ENCODE measurements at regions not wholly inside any gene's neighbourhood (a gene's known extent, or its start where the extent isn't known, plus 50 kb on each side); places are given as distances from the start of the nearest gene placed in this dataset.

- Histone ChIP-seq H3K9ac (ENCODE audit: low read length) (no peak overlapping the region), H3K27ac (ENCODE audit: low read length) (no peak overlapping the region), H3K36me3 (replicated peaks; ENCODE audit: low read depth, low read length) (no peaks in the 10 kb centered on the region), H3K4me3 (ENCODE audit: low read length) (no peak overlapping the region), H3K79me2 (ENCODE audit: low read length) (no peaks in the 10 kb centered on the region), H3K4me1 (ENCODE audit: low read length) (no peaks in the 10 kb centered on the region), H3K9me3 (ENCODE audit: insufficient read depth, low read length) (no peaks in the 10 kb centered on the region), H3K4me2 (ENCODE audit: low read length) (no peak overlapping the region), H2AFZ (ENCODE audit: low read depth, low read length) (no peak overlapping the region), H3K27me3 (ENCODE audit: low read depth, low read length) (no peaks in the 10 kb centered on the region), H4K20me1 (ENCODE audit: insufficient read depth, low read length) (no peaks in the 10 kb centered on the region)
- TF ChIP-seq EZH2phosphoT487 (IDR thresholded peaks at IDR 0.05; ENCODE audit: low read depth) (no peak), CTCF (IDR thresholded peaks at IDR 0.05; ENCODE audit: low read depth, low read length) (no peak)
These were observed 126.8 kb upstream of the UBE3A start for GRCh38 chr15:25565470-25566264.

- Histone ChIP-seq H3K27me3 (ENCODE audit: low read depth, low read length) (no peaks in the 10 kb centered on the region), H3K27ac (ENCODE audit: low read length) (no peak overlapping the region), H3K4me3 (ENCODE audit: low read length) (no peak overlapping the region), H3K4me2 (ENCODE audit: low read length) (no peak overlapping the region), H3K4me1 (ENCODE audit: low read length) (no peaks in the 10 kb centered on the region), H3K9me3 (ENCODE audit: insufficient read depth, low read length) (no peaks in the 10 kb centered on the region), H4K20me1 (ENCODE audit: insufficient read depth, low read length) (no peaks in the 10 kb centered on the region), H3K79me2 (ENCODE audit: low read length) (no peaks in the 10 kb centered on the region), H2AFZ (ENCODE audit: low read depth, low read length) (no peak overlapping the region), H3K9ac (ENCODE audit: low read length) (no peak overlapping the region), H3K36me3 (replicated peaks; ENCODE audit: low read depth, low read length) (no peaks in the 10 kb centered on the region)
- TF ChIP-seq EZH2phosphoT487 (IDR thresholded peaks at IDR 0.05; ENCODE audit: low read depth) (no peak), CTCF (IDR thresholded peaks at IDR 0.05; ENCODE audit: low read depth, low read length) (no peak)
These were observed 124.8 kb upstream of the UBE3A start for GRCh38 chr15:25563596-25563995.

GRCh38 chr15:25557926-25558325 is 119.1 kb upstream of the UBE3A start:
- no peaks in the 10 kb centered on the region for H3K36me3 ChIP-seq (replicated peaks; ENCODE audit: low read depth, low read length)
- no peak overlapping the region for H3K4me3 ChIP-seq (ENCODE audit: low read length)
- no peak overlapping the region for H2AFZ ChIP-seq (ENCODE audit: low read depth, low read length)
- no peaks in the 10 kb centered on the region for H3K79me2 ChIP-seq (ENCODE audit: low read length)
- H3K4me2 ChIP-seq (ENCODE audit: low read length), result no peak overlapping the region
- no peaks in the 10 kb centered on the region for H3K4me1 ChIP-seq (ENCODE audit: low read length)
- H3K9me3 ChIP-seq (ENCODE audit: insufficient read depth, low read length), result no peaks in the 10 kb centered on the region
- TF ChIP-seq CTCF (IDR thresholded peaks at IDR 0.05; ENCODE audit: low read depth, low read length), result no peak
- TF ChIP-seq EZH2phosphoT487 (IDR thresholded peaks at IDR 0.05; ENCODE audit: low read depth), result no peak
- H3K27ac ChIP-seq (ENCODE audit: low read length), result no peak overlapping the region
- H3K27me3 ChIP-seq (ENCODE audit: low read depth, low read length), result no peaks in the 10 kb centered on the region
- H3K9ac ChIP-seq (ENCODE audit: low read length), result no peak overlapping the region
- no peaks in the 10 kb centered on the region for H4K20me1 ChIP-seq (ENCODE audit: insufficient read depth, low read length)

GRCh38 chr15:25556136-25556535 is 117.3 kb upstream of the UBE3A start:
- Histone ChIP-seq H3K27ac (ENCODE audit: low read length) (no peak overlapping the region), H3K9me3 (ENCODE audit: insufficient read depth, low read length) (no peaks in the 10 kb centered on the region), H3K4me3 (ENCODE audit: low read length) (no peak overlapping the region), H3K27me3 (ENCODE audit: low read depth, low read length) (no peaks in the 10 kb centered on the region), H3K4me2 (ENCODE audit: low read length) (no peak overlapping the region), H2AFZ (ENCODE audit: low read depth, low read length) (no peak overlapping the region), H3K9ac (ENCODE audit: low read length) (no peak overlapping the region), H3K36me3 (replicated peaks; ENCODE audit: low read depth, low read length) (no peaks in the 10 kb centered on the region), H3K4me1 (ENCODE audit: low read length) (no peaks in the 10 kb centered on the region), H3K79me2 (ENCODE audit: low read length) (no peaks in the 10 kb centered on the region), H4K20me1 (ENCODE audit: insufficient read depth, low read length) (no peaks in the 10 kb centered on the region)
- TF ChIP-seq CTCF (IDR thresholded peaks at IDR 0.05; ENCODE audit: low read depth, low read length) (no peak), EZH2phosphoT487 (IDR thresholded peaks at IDR 0.05; ENCODE audit: low read depth) (no peak)

Data from OCI-LY3 (cell line).